Activated CD4-positive, alpha-beta T cell treated with anti-CD3 and anti-CD28 coated beads, Interleukin-2, amount 50 U/mL, for 1 hour (primary cell): ENCODE measurements at regions not wholly inside any gene's neighbourhood (a gene's known extent, or its start where the extent isn't known, plus 50 kb on each side); places are given as distances from the start of the nearest gene placed in this dataset.
"Not testable (repeated sequence)": the region's sequence is repeated elsewhere in the genome, so short reads cannot be mapped to it uniquely, and the experiment has no call there.

Source experiments
- DNase-seq: peaks from one replicate; pipeline ENCODE4 v3.0.0-alpha.2; 2020

- DNase-seq, result no peak
Measured at GRCh38 chr16:86244158-86244557, 266.2 kb upstream of the FOXF1 start.

GRCh38 chr16:86244936-86245335 lies 265.4 kb upstream of the FOXF1 start:
- no peak for DNase-seq

- no peak for DNase-seq
Measured at GRCh38 chr16:86245351-86245750, 265.0 kb upstream of the FOXF1 start.

GRCh38 chr16:86245895-86246294 lies 264.4 kb upstream of the FOXF1 start:
- no peak for DNase-seq

DNA sequence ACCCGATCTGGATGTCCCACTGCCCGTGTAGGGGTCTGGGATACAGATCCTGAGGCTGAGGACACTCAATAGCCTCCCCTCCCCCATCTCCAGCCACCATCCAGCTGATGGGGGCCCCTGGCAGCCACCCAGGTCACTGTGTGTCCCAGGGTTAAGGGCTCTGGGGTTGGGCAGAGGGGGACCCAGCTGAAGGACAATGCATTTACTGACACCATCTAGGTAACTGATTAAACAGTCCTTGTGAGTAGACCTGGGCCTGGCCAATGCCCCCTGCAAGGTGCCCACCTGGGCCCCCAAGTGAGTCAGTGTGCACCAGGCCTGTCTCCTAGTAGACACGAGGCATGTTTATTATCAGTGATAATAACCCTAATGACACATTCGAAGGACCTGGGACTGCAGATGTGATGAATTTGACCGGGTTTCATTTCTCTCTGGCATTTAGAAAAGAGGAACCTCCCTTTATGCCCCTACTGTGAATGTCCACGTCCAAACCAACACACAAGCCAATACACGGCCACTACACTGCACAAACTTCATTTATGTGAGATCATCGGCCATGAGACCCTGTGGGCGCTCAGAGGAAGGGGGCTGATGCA lies 261.9 kb upstream of the FOXF1 start:
- no peak for DNase-seq

GRCh38 chr16:86249631-86250030 lies 260.7 kb upstream of the FOXF1 start:
- no peak for DNase-seq

DNA sequence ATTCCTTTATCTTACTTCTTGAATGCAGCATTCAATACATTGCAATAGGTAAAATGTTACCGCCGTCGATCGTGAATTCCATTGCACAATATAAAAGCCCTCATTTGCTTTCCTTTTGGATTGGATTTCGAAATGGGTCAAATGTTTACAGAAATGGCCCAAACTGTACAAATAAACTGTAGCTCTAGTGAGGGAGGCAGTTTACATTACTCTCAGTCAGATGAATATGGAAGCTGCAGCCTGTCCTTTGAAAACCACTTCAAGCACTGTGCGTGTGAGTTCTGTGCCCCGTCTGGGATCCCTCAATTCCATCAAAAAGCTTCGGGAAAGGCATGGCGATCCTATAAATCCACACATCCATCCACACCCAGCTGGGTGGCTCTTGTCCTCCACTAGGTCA lies 258.6 kb upstream of the FOXF1 start:
- no peak for DNase-seq

DNA sequence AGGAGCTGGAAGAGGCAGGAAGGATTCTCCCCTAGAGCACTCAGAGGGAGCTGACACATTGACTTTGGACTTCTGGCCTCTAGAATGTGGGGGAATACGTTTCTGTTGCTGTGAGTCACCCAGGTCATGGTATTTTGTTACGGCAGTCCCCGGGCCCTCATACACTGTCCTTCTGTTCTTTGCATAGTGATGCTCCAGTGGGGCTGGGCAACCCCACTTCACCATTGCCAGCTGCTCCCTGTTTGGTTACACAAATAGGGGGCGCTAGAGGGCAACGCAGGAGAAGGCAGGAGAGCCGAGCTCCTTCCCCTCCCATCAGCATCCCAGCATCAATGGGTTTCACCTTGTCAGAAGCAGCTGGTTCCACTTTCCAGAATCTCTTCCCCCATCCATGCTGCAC lies 257.7 kb upstream of the FOXF1 start:
- DNase-seq, result no peak

GRCh38 chr16:86255966-86256365 lies 254.4 kb upstream of the FOXF1 start:
- DNase-seq, result no peak

- DNase-seq, result no peak
Measured at GRCh38 chr16:86256995-86257394, 253.3 kb upstream of the FOXF1 start.

DNA sequence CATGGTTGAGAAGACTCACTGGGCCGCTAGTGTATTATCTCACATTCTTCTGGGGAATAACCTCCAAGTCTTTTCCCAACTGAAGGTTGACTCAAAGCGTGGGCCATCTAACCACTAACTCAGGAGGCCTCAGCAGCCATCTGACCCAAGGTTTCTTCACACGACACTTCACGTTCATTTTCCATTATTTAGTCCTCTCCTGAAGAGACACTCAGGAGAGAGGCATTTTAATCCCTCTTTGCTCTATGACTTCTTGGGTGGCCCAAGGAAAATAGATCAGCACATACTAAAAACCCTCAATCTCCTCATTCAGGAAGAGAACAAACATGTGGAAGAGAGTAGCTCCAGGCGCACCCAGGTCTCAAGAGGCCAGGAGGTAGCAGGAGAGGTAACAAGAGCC lies 252.8 kb upstream of the FOXF1 start:
- no peak for DNase-seq

DNA sequence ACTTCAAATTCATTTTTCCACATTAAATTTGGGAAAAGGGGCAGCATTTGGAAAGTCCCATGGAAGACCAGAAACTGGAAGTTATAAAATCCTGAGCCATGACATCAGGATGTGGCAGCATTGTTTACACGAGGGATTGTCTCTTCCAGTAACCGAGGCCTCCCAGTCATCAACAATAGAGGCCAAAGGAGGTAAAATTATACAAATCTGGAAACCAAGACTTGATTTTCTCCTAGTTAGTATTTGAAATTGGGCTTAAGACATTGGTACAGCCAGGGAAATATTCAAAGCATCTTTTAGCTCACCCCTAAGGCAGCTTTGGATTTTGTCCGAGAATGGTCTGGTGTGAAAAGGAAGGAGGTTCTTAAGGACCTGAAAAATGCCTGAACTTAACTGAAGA lies 251.6 kb upstream of the FOXF1 start:
- no peak for DNase-seq

DNA sequence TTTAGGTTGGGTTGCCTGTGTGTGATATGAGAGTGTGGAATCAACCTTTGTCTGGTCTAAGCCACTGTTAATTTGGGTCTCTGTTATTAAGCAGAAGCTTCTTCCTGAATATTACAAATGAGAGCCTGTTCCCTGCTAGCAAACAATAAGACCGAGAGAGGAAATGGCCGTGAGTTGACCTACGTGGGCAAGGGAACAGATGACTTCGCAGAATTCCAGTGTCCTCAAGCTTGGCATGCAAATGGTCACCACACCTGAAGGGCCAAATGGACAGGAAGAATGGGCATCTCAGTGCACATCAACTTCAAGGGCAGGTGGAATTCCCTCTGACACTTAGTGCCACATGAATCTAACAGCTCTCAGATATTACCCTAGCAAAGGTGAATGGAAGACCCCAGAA lies 250.8 kb upstream of the FOXF1 start:
- DNase-seq, result no peak

DNA sequence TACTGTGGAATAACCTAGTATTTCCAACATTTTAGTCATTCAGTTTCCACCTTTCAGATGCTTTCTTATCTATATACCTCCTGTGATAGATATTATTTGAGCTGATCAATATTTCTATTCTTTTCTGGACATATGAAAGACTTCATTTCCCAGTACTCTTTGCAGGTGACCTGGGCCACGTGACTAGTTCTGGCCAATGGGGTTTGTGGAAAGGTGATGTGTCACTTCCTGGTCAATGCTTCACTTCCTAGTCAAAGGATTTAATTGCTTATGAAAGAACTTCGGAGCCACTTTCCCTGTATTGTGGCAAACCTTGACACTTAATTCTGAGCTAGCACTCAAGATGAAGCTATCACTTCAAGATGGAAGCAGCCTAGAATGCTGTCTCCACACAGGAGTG lies 248.9 kb upstream of the FOXF1 start:
- DNase-seq, result no peak

GRCh38 chr16:86267657-86268056 lies 242.7 kb upstream of the FOXF1 start:
- not testable (repeated sequence) for DNase-seq

DNA sequence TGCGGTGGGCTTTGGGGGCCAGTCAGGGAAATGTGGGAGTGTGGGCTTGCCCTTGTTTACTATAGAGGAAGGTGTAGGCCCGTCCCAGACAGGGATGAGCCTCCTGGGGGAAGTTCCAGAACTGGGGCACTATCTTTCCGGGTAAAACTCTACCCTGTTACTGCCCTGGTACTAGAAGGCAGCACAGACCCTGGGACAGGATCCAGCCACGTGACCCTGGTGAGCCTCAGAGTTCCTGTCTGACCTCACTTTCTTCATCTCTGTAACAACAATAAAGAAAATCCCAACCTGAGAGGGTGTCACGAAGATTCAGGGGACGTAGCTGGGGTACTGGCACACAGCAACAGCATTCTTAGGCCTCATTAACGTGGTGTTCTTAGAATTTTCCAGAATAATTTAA lies 239.6 kb upstream of the FOXF1 start:
- DNase-seq, result no peak

DNA sequence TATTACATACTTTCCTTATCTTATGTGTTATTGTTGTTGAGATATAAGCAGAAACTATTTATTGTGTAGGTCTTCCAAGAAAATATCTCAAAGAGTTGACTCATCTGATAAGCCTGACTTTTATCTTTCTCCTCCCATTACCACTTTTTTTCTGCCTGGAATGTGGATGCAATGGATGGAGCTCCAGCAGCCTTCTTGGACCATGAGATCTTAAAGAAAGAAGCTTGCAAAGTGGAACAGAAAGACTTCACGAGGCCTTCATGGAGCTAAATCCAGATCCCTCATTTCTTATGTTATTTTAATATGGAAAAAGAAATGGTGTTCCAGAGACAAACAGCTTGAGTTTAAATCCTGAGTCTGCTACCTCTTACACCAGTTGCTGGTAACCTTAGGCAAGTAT lies 237.6 kb upstream of the FOXF1 start:
- no peak for DNase-seq

- no peak for DNase-seq
Measured at GRCh38 chr16:86277221-86277620, 233.1 kb upstream of the FOXF1 start.

DNA sequence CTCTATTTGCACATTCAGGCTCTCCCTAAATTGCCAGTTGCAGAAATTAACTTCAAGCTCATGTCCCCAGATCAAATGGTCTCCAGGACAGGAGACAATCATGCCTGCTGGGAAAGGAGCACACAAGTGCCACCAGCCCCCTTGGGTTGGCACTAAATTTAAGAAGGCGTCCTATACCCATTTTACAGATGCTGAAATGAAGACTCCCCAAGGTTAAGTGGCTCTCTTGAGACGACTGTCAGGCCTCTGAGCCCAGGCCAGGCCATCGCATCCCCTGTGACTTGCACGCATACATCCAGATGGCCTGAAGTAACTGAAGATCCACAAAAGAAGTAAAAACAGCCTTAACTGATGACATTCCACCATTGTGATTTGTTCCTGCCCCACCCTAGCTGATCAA lies 232.5 kb upstream of the FOXF1 start:
- not testable (repeated sequence) for DNase-seq

GRCh38 chr16:86281421-86281820 lies 228.9 kb upstream of the FOXF1 start:
- DNase-seq, result no peak

- DNase-seq, result no peak
Measured at GRCh38 chr16:86283944-86284343, 226.4 kb upstream of the FOXF1 start.

- no peak for DNase-seq
Measured at GRCh38 chr16:86285421-86285820, 224.9 kb upstream of the FOXF1 start.

GRCh38 chr16:86285938-86286921 lies 224.1 kb upstream of the FOXF1 start:
- DNase-seq, result no peak

DNA sequence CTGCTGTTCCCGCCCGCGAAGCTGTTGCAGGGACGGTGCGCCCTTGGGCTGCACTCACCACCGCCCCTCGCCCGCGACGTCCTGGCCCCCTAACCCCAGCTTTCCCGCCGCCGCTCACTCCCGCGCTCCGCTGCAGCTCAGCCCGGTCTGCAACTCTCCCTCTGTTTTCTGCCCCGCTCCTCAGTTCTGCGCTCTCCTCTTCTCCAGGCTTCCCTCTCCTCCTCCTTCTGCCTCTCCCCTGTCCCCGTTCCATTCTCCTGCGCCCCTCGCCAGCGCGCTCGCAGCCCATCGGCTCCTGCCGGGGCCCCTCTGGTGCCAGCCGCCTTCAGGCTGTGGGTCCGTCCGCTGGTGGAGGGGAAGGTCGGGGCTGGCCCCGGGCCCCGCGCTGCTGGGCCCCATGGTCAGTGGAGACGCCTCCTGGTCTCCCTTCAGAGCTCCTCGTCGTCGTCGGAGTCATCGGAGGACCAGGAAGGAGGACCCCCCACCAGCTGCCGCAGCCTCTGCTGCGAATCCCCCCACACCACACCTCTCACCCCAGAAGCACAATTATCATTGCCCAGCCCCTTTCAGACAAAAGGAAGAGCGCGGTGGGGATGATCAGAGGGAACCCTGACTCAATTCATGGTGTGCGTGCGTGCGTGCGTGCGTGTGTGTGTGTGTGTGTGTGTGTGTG lies 223.2 kb upstream of the FOXF1 start:
- DNase-seq, result no peak
